DMS53 (cell line): ENCODE measurements at regions not wholly inside any gene's neighbourhood (a gene's known extent, or its start where the extent isn't known, plus 50 kb on each side); places are given as distances from the start of the nearest gene placed in this dataset.
"Not testable (repeated sequence)": the region's sequence is repeated elsewhere in the genome, so short reads cannot be mapped to it uniquely, and the experiment has no call there.

ENCODE experiments used
- DNase-seq: peaks from one replicate; lab custom pipeline; 2025; lab: John Stamatoyannopoulos, UW

DNA sequence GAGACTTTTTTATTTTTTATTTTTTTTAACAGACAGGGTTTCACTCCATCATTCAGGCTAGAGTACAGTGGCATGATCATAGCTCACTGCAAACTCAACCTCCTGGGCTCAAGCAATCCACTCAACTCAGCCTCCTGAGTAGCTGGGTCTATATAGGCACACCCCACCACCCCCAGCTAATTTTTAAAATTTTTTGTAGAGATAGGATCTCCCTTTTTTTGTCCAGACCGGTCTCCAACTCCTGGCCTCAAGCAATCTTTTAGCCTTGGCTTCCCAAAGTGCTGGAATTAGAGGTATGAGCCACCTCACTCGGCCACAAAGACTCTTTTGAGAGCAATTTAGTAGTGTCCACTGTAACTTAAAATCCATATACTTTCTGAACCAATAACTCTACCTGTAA is 103.3 kb upstream of the DST start:
- no peak for DNase-seq

DNA sequence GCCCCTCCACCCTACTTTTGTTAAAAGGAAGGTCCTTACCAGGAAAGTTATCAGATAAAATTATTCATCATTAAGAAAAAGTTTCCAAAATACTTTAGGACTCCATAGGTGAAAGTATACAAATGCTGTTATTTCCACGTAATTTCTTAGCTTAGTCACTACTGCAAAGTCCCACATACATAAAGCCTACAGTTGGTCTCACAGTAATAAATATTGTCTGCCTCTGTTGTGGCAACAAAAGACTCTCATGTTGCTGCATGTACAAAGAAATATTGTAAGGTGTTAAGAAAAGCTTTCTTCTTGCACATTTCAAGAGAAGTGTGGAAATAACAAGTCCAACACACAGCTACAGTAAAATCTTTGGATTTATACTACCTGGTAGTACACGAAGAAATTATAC is 102.4 kb upstream of the DST start:
- DNase-seq, result no peak

DNA sequence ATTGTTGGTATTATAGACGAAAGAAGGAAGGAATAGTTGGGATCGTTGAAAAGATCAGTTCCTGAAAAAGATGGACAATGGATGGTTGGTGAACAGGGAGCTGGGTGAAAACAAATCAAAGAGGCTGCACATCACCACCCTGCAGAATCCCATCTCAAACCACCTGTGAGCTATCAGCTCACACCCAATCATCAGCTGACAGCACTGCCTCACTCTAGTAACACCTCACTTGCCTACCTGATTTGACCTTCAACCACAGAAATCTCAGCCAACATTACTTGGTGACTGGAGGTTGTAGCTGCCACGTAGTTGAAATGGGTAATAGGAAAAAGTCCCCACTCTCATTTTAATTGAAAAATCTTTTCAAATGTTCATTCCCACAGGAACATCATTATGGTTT is 101.8 kb upstream of the DST start:
- no peak for DNase-seq

DNA sequence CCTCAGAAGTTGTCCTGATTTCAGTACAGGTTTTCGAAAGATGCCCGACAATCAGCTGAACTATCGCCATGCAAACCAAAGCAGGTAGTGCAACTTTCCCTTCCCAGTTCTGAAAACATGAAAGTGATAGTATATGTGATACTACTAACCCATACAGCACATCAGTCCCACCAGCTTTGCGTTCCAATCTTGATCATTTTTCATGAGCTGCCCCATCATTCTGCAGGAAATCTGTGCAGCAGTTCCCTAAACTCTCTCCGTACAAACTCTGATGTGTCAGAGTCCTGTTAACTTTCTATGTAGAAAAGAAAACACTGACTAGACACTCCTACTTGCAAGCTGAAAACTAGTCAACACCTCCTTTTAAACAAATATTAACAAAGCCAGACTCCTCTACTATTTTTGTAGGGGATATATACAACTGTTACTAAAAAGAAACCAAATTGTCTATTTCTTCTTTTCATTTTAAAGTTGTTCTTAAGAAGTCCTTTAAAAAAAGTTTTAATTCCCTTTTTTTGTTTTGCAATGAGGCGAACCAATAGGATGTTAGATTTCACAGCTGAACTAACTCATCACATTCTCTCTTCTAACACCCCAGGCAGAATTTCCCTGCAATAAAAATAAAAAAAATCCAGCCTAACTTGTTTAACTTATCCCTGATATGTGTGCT is 99.6 kb upstream of the DST start:
- no peak for DNase-seq

DNA sequence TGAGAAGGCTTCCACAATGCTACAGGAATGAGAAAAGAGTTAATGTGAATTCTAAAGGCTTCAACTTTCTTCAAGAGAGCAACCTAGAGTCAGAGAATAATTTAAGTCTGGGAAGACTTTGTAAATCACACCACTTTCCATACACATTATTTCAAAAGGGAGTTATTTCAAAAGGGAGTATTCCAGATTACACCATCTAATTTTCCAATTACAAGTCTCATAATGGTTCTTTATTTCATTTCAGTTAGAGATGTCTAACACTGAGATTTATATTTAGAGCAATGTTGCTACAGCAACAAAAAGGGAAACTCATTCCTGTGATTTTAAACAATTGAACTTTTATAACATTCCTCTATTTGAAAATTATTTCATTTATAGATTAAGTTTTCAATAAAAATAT is 98.8 kb upstream of the DST start:
- DNase-seq, result no peak

DNA sequence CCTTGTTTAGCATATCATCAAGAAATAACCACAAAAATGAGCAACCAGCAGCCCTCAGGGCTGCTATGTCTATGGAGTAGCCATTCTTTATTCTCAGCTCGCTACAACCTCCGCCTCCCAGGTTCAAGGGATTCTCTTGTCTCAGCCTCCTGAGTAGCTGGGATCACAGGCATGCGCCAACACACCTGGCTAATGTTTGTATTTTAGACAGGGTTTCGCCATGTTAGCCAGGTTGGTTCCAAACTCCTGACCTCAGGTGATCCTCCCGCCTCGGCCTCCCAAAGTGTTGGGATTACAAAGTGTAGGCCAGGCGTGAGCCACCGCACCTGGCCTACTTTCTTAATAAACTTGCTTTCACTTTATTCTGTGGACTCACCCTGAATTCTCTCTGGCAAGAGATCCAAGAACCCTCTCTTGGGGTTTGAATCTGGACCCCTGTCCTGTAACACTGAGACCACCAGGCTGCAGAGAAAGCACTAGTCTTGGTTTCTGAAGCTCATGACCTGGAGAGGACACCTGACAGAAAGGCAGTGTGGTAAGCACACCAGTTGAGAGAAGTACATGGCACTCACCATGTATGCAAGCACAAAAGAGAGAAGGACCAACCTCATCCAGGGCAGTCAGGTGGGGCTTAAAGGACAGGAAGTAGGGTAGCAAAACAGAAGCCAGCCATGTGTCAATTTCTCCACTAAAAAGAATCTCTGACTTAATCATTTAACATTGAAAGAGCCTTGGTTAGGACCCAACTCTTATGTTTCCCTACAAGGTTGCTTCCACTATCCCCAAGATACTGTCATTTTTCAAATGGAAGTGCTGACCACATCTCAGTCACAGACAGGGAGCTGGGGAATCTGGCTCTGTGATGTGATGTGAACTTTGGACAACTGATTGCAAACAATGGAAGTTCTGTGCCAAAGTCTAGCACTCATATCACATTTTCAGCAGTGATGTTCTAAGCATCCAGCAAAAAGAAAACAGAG is 97.4 kb upstream of the DST start:
- no peak for DNase-seq

DNA sequence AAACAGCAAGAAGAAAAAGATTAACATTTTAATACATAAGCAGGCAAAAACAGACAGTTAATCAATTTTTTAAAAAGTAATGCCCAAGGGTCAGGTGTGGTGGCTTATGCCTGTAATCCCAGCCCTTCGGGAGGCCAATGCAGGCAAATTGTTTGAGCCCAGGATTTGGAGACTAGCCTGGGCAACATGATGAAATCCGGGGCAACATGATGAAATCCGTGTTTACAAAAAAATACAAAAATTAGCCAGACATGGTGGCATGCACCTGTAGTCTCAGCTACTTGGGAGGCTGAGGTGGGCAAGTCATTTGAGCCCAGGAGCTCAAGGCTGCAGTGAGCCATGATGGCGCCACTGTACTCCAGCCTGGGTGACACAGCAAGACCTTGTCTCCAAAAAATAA is 94.1 kb upstream of the DST start:
- DNase-seq, result no peak

DNA sequence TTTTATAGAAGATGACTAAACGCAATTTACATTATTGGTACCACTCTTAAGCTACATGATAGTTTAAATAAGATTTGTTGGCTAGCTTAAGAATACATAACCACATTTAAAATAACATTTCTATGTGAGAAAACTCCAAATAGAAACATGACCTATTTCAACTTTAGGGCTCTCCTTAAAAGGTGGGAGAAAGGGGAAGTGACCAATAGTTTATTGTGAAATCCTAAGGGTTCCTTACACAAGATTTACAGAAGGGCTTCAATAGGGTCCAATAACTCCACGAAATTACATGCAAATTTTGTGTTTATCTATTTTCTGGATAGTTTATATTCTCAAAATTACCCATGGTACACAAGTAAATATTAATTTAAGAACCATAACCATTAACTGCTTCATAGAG is 91.6 kb upstream of the DST start:
- DNase-seq, result no peak

DNA sequence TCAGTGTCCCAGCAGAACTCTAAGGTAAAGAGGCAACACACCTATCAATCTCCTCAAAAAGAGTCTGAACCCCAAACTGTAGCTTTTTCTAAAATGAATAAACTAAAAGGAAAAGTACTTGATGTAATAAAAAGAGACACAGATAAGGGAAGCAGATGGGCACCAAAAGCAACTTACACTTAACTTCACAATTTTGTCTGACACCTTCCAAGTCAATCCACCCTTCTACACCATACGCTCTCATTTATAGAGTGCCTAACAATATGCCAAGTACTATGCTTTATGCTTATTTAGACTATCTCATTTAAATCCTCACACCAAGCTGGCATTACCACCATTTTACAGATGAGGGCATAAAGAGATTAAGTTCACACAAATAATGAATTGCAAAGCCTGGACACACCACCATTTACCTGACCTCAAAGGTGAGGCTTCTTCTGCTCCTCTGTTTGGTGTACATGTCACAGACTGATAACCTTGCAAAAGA is 90.6 kb upstream of the DST start:
- no peak for DNase-seq

DNA sequence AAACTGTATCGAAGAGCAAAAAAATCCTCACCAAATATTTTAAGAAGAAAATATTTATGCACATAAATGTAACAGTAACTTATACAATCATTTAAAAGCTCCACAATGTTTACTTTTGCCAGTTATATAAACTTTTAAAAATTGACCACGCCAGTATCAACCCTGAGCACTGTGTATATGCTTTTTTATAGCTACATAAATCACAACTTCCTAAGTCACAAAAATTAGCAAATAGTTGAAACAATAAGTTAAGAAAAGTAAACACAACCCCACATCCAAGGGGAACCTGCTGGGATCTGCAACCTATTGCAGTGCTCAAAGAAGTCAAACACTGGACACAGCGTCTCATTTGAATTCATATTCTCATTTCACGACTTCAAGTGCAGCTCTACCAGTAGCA is 89.8 kb upstream of the DST start:
- no peak for DNase-seq

DNA sequence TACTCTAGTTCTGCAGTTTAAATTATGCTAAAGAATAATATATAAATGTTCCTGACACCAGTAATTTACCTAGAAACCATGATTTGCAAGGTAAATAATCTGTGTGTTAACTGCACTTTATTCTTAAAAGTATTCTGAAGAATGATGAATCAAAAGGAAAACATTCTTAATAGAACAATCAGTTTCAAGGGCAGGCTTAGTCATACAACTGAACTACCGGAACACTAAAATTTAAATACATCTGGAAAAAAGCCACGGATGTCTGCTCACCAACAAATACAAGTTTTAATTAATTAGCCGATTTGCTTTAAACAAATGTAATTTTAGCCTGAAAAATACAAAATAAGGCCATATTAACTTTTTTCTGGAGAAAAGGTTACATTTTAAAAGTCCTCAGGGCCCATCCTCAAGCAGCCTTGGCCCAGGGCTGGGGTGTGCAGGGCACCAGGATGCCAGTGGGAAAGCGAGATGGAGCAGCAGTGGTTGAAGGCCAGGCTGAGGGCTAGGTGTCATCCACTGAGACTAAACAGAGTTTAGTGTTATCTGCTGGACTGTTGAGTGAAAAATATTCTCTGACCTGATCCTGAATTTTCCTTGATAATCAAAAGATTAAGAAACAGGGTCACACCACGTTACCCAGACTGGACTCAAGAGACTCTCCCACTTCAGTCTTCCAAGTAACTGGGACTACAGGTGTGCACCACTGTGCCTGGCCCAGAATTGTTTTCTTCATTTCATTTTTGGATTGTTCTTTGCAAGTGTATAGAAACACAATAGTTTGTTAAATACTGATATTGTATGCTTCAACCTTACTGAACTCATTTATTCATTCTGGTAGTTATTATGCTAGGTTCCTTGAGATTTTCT is 88.2 kb upstream of the DST start:
- DNase-seq, result peak; percentile 49

DNA sequence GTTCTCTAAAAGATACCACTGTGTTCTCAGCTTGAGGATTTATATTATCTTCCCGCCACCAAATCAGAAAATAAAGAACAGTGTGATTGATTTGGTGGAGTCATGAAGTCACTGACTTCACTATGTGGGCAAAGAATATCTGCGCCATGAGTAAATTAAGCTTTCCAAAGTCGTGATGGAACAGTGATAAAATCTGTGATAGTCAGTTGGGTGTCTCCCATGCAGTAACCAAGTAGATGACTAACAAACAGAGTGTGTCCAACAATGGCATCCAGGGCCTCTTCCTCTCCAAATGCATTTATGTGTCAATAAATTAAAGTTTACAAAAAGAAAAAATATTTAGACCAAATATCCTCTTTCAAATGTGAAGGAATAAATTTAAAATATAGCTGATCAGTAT is 87.0 kb upstream of the DST start:
- DNase-seq, result no peak

DNA sequence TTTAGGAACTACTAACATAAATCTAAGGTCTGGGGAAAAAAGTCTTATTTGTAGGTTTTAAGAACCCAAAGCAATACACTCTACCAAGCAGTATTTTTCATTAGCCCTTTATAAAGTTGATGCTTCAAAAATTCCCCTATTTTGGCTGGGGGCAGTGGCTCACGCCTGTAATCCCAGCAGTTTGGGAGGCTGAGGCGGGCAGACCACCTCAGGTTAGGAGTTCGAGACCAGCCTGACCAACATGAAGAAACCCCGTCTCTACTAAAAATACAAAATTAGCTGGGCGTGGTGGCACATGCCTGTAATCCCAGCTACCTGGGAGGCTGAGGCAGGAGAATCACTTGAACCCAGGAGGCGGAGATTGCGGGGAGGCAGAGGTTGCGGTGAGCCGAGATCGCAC is 86.5 kb upstream of the DST start:
- not testable (repeated sequence) for DNase-seq

DNA sequence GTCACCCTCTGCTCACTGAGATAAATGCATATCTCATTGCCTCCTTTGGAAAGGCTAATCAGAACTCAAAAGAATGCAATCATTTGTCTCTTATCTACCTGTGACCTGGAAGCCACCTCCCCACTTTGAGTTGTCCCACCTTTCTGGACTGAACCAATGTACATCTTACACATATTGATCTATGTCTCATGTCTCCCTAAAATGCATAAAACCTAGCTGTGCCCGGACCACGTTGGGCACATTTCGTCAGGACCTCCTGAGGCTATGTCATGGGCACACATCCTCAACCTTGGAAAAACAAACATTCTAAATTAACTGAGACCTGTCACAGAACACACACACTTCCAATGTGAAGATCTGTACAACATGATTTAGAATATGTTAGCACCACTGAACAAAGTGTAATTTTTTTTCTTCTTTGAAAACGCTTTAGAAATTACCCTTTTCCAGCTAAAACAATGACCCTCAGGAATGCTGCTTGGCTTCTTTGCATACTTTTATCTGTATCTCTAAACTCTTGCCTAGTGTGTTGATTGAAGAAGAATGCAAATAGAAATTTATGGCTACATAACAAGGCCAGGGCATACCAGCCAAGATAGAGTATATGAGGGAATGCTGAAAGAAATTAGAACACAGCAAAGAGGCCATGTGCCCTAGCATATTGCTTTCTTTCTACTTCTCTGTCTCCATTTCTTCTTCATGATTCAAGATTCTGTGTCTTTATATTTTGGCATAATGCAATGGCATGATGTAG is 84.6 kb upstream of the DST start:
- DNase-seq, result no peak

DNA sequence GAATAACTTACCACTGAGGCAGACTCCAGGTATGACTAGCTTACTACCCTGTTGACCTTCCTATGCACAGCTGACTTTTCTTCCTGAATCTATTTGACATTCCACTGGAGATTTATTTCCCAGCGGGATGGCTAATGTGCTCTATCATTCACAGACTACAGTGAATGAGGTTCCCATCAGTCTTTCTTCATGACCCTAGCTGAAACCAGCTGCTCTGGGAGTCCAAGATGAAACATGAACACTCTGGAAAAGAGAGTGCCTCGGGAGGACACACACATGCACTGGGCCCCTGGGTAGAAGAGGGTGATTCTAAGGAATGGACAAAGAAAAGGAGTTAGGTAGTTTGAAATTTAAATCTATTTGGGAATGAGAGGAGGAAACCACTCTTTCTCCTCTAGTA is 82.6 kb upstream of the DST start:
- no peak for DNase-seq

DNA sequence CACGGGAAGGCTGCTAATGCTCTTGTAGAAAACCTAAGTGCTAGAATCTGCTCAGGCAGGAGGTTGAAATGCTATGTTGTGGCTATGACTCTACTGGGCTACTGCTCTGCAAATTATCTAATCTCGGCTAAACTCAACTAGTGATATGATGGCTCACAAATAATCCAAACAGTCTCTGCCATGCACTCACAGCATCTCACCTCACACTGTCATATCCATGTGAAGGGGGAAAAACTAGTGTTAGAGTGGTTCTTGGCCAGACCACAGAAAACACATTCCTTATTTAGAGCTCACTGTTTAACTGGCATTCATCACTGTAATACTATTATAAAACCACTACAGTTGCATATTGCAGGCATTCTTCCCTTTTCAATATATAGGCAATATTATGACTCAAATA is 81.8 kb upstream of the DST start:
- no peak for DNase-seq

DNA sequence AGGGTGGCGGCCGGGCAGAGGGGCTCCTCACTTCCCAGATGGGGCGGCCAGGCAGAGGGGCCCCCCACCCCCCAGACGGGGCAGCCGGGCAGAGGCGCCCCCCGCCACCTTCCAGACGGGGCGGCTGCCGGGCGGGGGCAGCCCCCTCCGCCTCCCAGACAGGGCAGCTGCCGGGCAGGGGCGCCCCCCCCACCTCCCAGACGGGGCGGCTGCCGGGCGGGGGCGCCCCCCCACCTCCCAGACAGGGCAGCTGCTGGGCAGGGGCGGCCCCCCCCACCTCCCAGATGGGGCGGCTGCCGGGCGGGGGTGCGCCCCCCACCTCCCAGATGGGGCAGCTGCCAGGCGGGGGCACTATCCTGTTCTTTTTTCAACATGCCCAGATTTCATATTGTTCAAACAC is 78.2 kb upstream of the DST start:
- DNase-seq, result no peak

DNA sequence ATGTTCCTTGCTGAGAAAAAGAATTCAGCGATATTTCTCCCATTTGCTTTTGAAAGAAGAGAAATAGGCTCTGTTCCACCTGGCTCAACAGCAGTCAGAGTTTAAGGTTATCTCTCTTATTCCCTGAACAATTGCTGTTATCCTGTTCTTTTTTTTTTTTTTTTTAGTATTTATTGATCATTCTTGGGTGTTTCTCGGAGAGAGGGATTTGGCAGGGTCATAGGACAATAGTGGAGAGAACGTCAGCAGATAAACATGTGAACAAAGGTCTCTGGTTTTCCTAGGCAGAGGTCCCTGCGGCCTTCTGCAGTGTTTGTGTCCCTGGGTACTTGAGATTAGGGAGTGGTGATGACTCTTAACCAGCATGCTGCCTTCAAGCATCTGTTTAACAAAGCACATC is 77.5 kb upstream of the DST start:
- DNase-seq, result not testable (repeated sequence)

DNA sequence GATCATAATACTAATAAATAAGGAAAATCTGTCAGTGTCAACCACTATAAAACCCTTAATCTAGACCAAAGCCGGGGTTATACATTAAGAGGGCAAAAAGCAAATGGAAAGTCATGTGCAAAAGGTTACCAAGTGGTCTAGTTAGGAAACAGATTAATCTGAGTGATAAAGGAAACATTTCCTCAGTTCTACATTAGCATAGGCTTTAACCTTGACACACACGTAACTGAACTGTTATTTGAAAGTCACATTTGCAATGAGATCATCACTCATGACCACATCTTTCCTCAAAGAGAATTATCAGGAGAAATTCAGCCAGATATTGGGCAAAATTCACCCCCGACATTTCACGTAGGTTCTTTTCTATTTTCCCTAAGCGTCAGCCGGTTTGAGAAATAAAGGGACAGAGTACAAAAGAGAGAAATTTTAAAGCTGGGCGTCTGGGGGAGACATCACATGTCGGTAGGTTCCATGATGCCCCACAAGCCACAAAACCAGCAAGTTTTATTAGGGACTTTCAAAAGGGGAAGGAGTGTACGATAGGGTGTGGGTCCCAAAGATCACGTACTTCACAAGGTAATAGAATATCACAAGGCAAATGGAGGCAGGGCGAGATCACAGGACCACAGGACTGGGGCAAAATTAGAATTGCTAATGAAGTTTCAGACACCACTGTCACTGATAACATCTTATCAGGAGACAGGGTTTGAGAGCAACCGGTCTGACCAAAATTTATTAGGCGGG is 76.8 kb upstream of the DST start:
- not testable (repeated sequence) for DNase-seq

DNA sequence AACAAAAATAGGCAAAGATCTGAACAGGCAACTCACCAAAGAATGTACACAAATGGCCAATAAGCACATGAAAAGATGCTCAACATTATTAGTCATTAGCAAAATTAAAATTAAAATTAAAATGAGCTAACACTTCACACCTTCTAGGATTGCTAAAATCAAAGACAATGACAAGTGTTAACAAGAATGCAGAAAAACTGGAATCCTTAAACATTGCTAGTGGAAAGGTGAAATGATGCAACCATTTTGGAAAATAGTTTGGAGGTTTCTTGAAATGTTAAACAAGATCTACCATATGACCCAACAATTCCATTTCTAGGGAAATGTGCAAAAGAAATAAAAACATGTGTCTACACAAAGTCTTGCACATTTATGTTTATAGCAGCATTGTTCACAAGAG is 75.5 kb upstream of the DST start:
- no peak for DNase-seq

DNA sequence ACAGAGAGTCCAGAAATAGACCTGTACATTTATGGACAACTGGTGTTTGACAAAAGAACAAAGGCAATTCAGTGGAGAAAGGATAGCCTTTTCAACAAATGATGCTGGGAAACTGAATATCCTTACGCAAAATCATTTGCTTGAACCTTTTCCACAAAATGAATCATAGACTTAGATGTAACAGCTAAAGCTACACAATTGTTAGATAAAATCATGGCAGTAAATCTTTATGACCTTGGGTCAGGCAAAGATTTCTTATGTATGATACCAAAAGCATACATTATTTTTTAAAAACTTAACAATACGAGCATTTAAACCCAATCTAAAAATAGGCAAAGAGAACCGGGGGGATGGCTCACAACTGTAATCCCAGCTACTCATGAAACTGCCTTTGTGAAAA is 73.5 kb upstream of the DST start:
- DNase-seq, result no peak
